ENCODE measurements at regions not wholly inside any gene's neighbourhood (a gene's known extent, or its start where the extent isn't known, plus 50 kb on each side); places are given as distances from the start of the nearest gene placed in this dataset.

GRCh38 chr15:38090223-38090622 lies 155.8 kb downstream of the TMCO5A start:
- TF ChIP-seq EZH2 (IDR thresholded peaks at IDR 0.05), result no peak
- TF ChIP-seq POLR2AphosphoS5 (IDR thresholded peaks at IDR 0.05; ENCODE audit: borderline replicate concordance, low read depth, low read length), result no peak
- no peak for TF ChIP-seq FOXP2 (optimal IDR thresholded peaks at IDR 0.05; ENCODE audit: control extremely low read depth, extremely low read length, insufficient read depth)
